HG03064 (cell line): ENCODE measurements at regions not wholly inside any gene's neighbourhood (a gene's known extent, or its start where the extent isn't known, plus 50 kb on each side); places are given as distances from the start of the nearest gene placed in this dataset.

Experiments
- ATAC-seq: cut with Tn5 transposase; IDR thresholded peaks from one replicate; pipeline ENCODE4 v1.9.1; 2021; ENCODE audit warnings: low read depth; ENCODE audit not compliant: unreplicated experiment

DNA sequence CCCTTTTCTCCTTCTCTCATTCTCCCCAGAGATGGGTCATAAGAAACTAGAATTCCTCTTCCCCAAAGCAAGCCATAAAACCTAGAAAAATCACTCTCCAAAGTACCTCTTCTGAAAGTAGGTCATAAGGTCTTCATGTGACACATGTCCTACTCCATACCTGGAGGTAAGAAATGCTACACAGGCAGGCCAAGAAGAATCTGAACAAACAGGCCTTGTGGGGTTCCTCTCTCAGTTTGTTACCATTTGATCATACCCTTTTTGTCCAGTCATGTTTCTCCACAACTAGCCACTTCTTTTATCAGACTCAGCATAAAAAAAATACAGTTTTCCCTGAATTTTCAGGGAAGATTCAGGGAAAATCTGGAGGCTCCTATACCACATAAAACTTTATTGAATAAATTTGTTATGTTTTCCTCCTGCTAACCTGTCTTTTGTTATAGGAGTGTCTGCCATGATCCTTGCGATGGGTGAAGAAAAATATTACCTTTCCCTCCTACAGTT is 134.4 kb upstream of the LMO4 start:
- ATAC-seq, result no peak

- no peak for ATAC-seq
These were observed 133.8 kb upstream of the LMO4 start for GRCh38 chr1:87194856-87195255.

- ATAC-seq, result no peak
These were observed 132.4 kb upstream of the LMO4 start for GRCh38 chr1:87196110-87196827.

GRCh38 chr1:87197156-87197555 is 131.5 kb upstream of the LMO4 start:
- no peak for ATAC-seq

- ATAC-seq, result no peak
These were observed 131.0 kb upstream of the LMO4 start for GRCh38 chr1:87197641-87198040.

GRCh38 chr1:87200875-87201638 is 127.6 kb upstream of the LMO4 start:
- ATAC-seq, result no peak

DNA sequence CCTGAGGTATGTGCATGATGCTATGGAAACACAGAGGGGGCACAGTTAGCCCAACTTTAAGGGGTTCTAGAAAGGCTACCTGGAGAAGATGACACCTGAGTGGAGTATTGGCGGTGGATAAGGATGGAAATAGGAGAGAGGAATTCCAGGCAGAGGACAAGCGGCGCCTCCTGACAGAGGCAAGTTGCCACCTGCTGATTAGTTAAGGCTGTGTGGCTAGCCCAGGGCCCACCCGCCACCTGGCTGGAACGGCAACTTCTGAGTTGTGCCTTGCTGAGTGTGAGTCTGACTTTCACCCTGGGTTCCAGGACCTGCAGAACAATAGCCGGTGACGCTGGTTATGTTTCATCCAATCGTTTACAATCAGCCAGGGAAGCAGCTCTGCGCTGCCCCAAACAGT is 126.9 kb upstream of the LMO4 start:
- no peak for ATAC-seq

DNA sequence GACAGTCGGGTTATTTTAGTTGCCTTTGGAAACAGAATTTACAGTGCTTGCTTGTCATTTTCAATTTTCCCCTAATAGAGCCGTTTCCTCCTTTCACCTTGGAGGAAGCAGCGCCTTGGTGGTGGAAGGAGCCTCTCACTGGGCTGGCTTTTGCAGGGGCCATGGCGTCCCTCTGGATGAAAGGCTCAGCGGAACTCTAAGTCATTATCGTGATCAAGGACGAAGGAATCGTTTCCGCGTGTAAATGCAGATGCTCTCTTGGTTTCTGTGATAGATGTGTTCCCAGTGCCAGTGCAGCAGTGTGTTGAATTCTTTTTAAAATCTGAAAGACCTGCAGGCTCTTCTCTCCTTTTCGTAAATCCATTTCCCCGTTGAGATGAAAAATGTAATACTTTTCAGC is 126.2 kb upstream of the LMO4 start:
- ATAC-seq, result no peak

DNA sequence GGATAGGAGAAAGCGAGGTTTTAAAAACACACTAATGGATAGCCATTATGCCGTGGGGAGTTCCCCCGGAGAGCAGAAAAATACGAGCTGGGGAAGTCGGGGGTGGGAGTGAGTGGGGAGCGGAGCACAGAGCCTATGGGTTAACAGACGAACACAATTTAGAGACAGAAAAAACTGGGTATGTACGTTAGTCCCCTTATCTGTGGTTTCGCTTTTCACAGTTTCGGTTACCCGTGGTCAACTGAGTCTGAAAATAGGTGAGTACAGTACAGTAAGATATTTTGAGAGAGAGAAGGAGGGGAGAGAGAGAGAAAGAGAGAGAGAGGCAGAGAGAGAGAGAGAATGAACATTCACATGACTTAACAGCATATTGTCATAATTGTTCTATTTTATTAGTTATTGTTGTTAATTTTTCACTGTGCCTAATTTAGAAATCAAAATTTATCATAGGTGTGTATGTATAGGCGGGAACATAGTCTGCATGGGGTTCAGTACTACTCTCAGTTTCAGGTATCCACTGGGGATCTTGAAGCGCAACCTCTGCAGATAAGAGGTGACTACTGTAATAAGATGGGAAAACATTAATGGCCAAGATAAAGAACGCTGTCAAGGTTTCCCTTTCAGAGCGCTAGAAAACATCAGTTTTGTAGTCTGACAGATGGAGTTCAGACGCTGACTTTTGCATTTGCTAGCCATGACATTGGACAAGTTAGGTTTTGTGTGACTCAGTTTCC is 125.6 kb upstream of the LMO4 start:
- peak; percentile 87 for ATAC-seq

GRCh38 chr1:87203904-87204303 is 124.8 kb upstream of the LMO4 start:
- ATAC-seq, result no peak

GRCh38 chr1:87204441-87204840 is 124.2 kb upstream of the LMO4 start:
- ATAC-seq, result no peak

DNA sequence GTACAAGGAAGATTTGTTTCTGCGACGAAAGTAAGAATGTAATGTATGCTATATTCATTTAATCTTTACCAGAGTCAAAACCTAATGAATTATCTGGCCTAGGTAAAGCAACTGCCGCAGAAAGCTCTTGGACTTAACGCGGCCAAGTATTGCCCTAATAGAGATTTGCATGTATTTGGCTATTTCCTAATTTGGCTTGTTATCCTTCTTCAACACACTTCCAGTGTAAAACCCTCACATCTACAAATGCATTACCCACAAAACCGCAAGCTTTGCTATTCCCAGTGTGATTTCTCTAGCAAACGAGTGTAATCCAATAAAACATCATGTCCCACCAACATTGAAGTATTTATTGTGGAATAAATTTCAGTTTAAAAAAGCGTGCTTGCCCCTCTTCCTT is 123.8 kb upstream of the LMO4 start:
- ATAC-seq, result no peak

DNA sequence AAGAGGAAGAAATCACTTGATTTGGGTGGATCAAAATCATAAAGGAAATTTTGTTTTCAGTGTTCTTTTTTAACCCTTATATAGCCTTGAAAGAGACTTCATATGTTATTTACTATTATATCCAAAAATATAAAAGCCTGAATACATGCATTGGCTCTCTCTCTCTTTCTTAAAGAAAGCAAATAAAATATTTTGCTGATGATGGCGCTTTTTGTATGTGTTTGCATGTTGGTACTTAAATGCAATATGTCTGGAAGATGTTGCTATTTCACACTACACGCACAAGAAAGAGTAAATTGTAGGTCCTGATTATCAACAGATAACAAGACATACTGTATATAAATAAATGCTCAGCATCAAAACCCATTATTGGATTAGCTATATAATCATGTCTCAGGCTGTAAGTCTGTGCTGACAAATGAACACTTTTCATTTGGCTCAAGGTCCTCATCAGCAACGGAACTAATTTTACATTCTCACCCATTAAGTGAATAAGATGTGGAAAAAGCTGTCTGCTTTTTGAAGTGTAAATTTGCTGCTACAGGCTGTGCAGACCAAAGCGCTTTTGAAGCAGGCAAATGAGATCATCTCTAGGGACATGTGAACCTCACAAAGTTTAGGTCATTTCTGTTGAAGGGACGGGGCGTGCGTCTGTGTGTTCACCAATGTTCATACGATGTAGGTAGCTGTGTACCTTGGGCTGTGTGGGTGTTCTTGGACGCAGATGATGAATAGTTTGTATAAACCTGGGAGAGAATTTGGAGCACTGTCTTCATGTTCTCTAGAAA is 122.4 kb upstream of the LMO4 start:
- no peak for ATAC-seq

- no peak for ATAC-seq
These were observed 120.6 kb upstream of the LMO4 start for GRCh38 chr1:87208080-87208479.

DNA sequence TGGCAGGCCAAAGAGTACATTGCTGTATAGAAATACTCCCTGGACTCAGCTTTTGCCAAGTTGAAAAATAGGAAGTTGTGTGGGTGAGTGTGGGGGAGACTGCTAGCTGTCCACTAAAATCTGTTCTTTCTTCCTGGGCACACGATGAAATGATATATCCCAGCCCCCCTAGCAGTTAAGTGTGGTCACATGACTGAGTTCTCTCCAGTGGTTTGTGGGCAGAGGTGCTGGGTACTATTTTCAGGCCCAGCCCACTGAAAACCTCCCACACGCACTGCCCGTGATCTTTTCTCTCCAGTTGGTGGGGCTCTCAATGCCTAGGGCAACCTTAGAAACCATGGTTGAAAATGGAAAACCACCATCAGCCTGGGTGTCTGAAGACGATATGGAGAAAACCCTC is 119.7 kb upstream of the LMO4 start:
- no peak for ATAC-seq

- no peak for ATAC-seq
These were observed 118.5 kb upstream of the LMO4 start for GRCh38 chr1:87210151-87210550.

DNA sequence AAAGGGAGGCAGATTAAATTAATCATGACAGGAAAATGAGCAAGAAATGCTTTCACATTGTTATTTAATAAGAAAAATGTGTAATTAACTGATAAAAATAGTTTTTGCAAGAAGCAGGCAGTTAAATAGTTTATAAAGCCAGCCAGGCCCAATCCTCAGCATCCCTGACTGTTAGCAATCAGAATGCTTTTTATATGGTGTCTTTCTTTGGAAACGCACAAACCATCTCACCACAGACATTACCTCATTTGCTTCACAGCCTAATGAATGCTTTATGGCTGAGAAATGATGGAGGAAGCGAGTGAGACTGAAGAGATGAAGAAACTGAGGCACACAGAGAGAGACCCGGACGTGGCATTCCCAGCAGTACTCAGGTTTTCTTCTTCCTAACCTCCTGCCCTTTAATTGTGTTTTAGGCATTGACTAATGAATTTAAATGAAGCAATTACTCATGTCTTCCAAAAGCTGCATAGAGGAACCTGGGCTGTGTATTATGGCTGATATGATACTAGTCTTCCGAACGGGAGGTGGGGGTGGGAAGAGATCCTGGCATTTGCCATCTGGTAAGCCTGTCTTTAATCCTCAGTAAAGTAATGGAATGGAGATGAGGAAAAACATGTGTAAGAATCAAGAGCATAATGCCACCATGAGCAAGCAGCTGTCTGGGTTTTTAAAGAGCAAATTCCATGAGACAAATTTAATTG is 116.1 kb upstream of the LMO4 start:
- no peak for ATAC-seq

GRCh38 chr1:87213135-87213515 is 115.6 kb upstream of the LMO4 start:
- ATAC-seq, result no peak

GRCh38 chr1:87215592-87215991 is 113.1 kb upstream of the LMO4 start:
- no peak for ATAC-seq

DNA sequence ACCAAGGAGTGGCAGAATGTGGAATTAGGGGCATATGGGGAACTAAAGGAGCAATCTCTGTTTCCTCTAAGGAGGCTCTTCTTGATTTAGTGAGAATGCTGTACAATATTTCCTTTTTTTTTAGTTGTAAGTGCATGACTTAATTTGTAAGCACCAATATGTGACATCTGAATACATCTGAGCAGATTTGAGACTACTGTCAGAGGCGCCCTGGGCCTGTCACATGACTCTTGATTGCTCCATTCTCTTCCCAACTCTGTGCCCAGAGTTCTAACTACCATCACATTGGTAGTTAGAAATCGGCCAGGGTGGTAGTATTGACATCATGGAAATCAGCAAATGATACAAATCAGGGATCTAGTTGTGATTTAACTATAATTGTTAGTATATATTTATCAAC is 110.1 kb upstream of the LMO4 start:
- no peak for ATAC-seq
